ENCODE measurements at regions not wholly inside any gene's neighbourhood (a gene's known extent, or its start where the extent isn't known, plus 50 kb on each side); places are given as distances from the start of the nearest gene placed in this dataset.

DNA sequence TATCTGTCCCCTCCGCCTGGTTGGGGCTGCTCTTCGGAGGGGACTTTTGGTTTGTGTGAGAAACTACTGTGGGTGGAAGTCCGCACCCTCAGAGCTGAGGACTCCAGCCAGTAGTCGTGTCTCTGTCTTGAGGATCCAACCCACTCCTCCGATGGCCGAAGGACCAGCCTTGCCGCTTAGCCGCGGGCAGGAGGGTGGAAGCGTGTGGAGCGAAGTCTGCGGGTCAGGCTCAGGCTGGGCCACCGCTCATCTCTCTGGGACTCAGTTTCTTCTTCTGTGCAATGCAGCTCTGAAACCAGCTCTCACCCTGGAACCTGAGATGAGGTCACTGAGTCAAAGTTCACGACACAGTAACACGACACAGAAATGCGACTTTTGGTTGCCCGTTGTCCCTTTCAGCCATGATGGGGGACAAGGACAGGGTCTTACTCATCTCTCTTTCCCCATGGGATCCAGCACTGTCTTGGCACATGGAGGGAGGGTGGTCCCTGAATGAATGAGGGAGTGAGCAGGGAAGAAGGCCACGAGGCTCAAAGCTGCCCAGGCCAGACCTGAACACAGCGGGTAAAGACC lies 133.3 kb upstream of the PODXL start:
- TF ChIP-seq, protein P1, sequence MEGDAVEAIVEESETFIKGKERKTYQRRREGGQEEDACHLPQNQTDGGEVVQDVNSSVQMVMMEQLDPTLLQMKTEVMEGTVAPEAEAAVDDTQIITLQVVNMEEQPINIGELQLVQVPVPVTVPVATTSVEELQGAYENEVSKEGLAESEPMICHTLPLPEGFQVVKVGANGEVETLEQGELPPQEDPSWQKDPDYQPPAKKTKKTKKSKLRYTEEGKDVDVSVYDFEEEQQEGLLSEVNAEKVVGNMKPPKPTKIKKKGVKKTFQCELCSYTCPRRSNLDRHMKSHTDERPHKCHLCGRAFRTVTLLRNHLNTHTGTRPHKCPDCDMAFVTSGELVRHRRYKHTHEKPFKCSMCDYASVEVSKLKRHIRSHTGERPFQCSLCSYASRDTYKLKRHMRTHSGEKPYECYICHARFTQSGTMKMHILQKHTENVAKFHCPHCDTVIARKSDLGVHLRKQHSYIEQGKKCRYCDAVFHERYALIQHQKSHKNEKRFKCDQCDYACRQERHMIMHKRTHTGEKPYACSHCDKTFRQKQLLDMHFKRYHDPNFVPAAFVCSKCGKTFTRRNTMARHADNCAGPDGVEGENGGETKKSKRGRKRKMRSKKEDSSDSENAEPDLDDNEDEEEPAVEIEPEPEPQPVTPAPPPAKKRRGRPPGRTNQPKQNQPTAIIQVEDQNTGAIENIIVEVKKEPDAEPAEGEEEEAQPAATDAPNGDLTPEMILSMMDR (IDR thresholded peaks at IDR 0.05): no peak
- no peak for TF ChIP-seq POLR2A (IDR thresholded peaks at IDR 0.05)
- no peak for TF ChIP-seq EP300 (IDR thresholded peaks at IDR 0.05)
